Esophagus squamous epithelium (tissue), 4 donors: ENCODE measurements at regions not wholly inside any gene's neighbourhood (a gene's known extent, or its start where the extent isn't known, plus 50 kb on each side); places are given as distances from the start of the nearest gene placed in this dataset.

ENCODE experiments used
- CTCF ChIP-seq, 6 experiments: fragments of 450-650 bp in 4 of 6; fragments of 200-600 bp in 2 of 6; sonication (generic) in 2 of 6; IDR thresholded peaks; one replicate each; pipeline ENCODE4 v1.5.1; 2016 to 2019; ENCODE audit warnings: antibody characterized with exemption in 6 of 6, mild to moderate bottlenecking in 4 of 6, moderate library complexity in 4 of 6
- POLR2A ChIP-seq, 4 donors: fragments of 450-650 bp; IDR thresholded peaks; one replicate each; pipeline ENCODE4 v1.6.1; 2017; ENCODE audit warnings: antibody characterized with exemption in 4 of 4, mild to moderate bottlenecking in 4 of 4, moderate library complexity in 3 of 4

GRCh38 chr18:61085761-61086160 lies 247.5 kb upstream of the CDH20 start:
- TF ChIP-seq POLR2A (IDR thresholded peaks at IDR 0.05): no peak
- no peak for TF ChIP-seq CTCF (IDR thresholded peaks at IDR 0.05)
